Motor neuron (in vitro differentiated cells): ENCODE measurements at regions not wholly inside any gene's neighbourhood (a gene's known extent, or its start where the extent isn't known, plus 50 kb on each side); places are given as distances from the start of the nearest gene placed in this dataset.
A peak's percentile ranks its signal among the peaks of the same experiment; 100 is the strongest.
"Not testable (repeated sequence)": the region's sequence is repeated elsewhere in the genome, so short reads cannot be mapped to it uniquely, and the experiment has no call there.

Source experiments
- ATAC-seq, 8 experiments: fragments of 200-7000 bp; cut with Tn5 transposase; replicated peaks in 6 of 8; 2 replicates each; pipeline ENCODE4 v1.8.0; 2021; ENCODE audit warnings: mild to moderate bottlenecking in 8 of 8, moderate library complexity in 8 of 8
- H3K27ac ChIP-seq, 2 donors: fragments of 250-450 bp; sonication (Bioruptor Pico); 2 replicates each; pipeline ENCODE4 v1.9.0; 2021; ENCODE audit warnings: antibody characterized with exemption in 2 of 2, mild to moderate bottlenecking in 2 of 2, moderate library complexity in 1 of 2
- H3K4me1 ChIP-seq, 2 donors: fragments of 250-450 bp; sonication (Bioruptor Pico); replicated peaks in 1 of 2; 2 replicates each; pipeline ENCODE4 v1.6.1; 2021; ENCODE audit warnings: antibody characterized with exemption in 2 of 2, mild to moderate bottlenecking in 2 of 2, moderate library complexity in 1 of 2
- H3K4me3 ChIP-seq, 5 donors: fragments of 250-450 bp; sonication (Bioruptor Pico); 2 replicates each; pipeline ENCODE4 v1.9.0; 2021; ENCODE audit warnings: antibody characterized with exemption in 5 of 5, mild to moderate bottlenecking in 5 of 5, moderate library complexity in 4 of 5
- WGBS, 10 experiments: fragments of 450-650 bp; shearing (Covaris generic); methylation state at CpG; one replicate each; pipeline ENCODE4 v1.0.0; 2022; 5-methylcytosine and 5-hydroxymethylcytosine counted together
- in situ Hi-C, 9 experiments: fragments of 400-800 bp; cut with MboI; loops; one replicate each; pipeline ENCODE4 v1.15.0; 2021; ENCODE audit warnings: low sequenced_read_pairs in 9 of 9, low pct_unique_long_range_greater_than_20kb in 2 of 9; ENCODE audit not compliant: unreplicated experiment in 9 of 9

DNA sequence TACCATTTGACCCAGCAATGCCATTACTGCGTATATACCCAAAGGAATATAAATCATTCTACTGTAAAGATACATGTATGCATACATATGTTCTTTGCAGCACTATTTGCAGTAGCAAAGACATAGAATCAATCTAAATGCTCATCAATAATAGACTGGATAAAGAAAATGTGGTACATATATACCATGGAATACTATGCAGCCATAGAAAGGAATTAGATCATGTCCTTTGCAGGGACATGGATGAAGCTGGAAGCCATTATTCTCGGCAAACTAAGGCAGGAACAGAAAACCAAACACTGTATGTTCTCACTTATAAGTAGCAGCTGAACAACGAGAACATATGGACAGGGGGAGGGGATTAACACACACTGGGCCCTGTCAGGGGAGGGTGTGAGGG, 54.8 kb upstream of the ZNF30 start:
- H3K27ac ChIP-seq, in situ Hi-C loops, H3K4me1 ChIP-seq, ATAC-seq, H3K4me3 ChIP-seq: not testable (repeated sequence)
- 0 to 100% (median 50%) methylated on average over 1 to 3 of the region's 3 CpGs; no CpG with 5 or more reads in 3 of the 10 experiments for WGBS, 10 experiments

DNA sequence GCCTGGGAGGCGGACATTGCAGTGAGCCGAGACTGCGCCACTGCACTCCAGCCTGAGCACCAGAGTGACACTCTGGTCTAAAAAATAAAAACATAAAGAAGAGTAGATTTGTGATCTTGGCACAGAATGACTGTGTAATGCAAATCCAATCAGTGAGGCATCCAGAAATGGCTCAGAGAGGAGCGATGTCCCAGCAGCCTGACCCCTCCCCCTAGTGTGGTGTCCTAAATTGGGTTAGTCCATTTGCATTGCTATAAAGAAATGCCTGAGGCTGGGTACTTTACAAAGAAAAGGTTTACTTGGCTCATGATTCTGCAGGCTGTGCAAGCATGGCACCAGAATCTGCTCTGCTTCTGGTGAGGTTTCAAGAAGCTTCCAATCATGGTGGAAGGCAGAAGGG, 59.1 kb upstream of the ZNF30 start:
- H3K4me1 ChIP-seq: no peaks in the 10 kb centered on the region
- no peak overlapping the region for H3K27ac ChIP-seq
- peak in 2 of 8 experiments; percentile 42 to 50 for ATAC-seq
- in situ Hi-C loops: no loop called here
- WGBS, 10 experiments: 20 to 100% (median 84%) methylated on average over 1 to 4 of the region's 4 CpGs; no CpG with 5 or more reads in 2 of the 10 experiments
- H3K4me3 ChIP-seq: no peak overlapping the region

DNA sequence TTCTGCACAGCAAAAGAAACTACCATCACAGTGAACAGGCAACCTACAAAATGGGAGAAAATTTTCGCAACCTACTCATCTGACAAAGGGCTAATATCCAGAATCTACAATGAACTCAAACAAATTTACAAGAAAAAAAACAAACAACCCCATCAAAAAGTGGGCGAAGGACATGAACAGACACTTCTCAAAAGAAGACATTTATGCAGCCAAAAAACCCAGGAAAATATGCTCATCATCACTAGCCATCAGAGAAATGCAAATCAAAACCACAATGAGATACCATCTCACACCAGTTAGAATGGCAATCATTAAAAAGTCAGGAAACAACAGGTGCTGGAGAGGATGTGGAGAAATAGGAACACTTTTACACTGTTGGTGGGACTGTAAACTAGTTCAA, 61.5 kb upstream of the ZNF30 start:
- H3K4me1 ChIP-seq, in situ Hi-C loops, H3K27ac ChIP-seq, H3K4me3 ChIP-seq, ATAC-seq: not testable (repeated sequence)
- no CpG with 5 or more reads among the region's 2 CpGs for WGBS, 10 experiments

DNA sequence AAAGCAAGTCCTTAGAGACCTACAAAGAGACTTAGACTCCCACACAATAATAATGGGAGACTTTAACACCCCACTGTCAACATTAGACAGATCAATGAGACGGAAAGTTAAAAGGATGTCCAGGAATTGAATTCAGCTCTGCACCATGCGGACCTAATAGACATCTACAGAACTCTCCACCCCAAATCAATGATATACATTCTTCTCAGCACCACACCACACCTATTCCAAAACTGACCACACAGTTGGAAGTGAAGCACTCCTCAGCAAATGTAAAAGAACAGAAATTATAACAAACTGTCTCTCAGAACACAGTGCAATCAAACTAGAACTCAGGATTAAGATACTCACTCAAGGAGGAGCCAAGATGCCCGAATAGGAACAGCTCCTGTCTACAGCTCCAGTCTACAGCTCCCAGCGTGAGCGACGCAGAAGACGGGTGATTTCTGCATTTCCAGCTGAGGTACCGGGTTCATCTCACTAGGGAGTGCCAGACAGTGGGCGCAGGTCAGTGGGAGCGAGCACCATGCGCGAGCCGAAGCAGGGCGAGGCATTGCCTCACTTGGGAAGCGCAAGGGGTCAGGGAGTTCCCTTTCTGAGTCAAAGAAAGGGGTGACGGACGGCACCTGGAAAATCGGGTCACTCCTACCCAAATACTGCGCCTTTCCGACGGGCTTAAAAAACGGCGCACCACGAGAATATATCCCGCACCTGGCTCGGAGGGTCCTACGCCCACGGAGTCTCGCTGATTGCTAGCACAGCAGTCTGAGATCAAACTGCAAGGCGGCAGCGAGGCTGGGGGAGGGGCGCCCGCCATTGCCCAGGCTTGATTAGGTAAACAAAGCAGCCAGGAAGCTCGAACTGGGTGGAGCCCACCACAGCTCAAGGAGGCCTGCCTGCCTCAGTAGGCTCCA, 66.6 kb upstream of the ZNF30 start:
- peak in 3 of 8 experiments; percentile 20 to 75 (median 57) for ATAC-seq

DNA sequence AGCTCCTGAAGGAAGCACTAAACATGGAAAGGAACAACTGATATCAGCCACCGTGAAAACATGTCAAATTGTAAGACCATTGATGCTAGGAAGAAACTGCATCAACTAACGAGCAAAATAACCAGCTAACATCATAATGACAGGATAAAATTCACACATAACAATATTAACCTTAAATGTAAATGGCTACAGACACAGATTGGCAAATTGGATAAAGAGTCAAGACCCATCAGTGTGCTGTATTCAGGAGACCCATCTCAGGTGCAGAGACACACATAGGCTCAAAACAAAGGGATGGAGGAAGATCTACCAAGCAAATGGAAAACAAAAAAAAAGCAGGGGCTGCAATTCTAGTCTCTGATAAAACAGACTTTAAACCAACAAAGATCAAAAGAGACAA, 67.4 kb upstream of the ZNF30 start:
- H3K4me3 ChIP-seq, in situ Hi-C loops, H3K4me1 ChIP-seq, ATAC-seq, H3K27ac ChIP-seq: not testable (repeated sequence)
- WGBS, 10 experiments: 10 to 100% (median 90%) methylated on average over 1 to 2 of the region's 2 CpGs; no CpG with 5 or more reads in 6 of the 10 experiments

More for the DNA sequence above, 66.6 kb upstream of the ZNF30 start:
- H3K27ac ChIP-seq, in situ Hi-C loops, H3K4me1 ChIP-seq: not testable (repeated sequence)
- 27 to 40% methylated on average over 2 to 3 of the region's 34 CpGs; no CpG with 5 or more reads in 8 of the 10 experiments for WGBS, 10 experiments
- H3K4me3 ChIP-seq: peak overlapping the region; percentile 11 to 37 (median 24)

DNA sequence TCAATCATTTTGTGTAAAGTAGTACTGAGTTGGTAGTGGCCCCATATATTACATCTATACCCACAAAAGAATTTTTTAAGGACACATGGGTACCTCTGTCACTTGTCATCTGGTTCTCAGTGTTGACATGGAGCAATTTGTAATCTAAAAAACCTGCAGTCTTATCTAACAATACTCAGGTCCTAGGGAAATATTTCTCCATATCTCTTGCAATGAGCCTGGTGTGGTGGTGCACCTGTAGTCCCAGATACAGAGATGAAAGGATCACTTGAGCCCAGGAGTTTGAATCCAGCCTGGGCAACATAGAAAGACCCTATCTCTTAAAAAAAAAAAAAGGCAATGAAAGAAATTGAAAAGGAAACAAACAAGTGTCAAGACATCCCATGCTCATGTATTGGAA, 70.7 kb upstream of the ZNF30 start:
- ATAC-seq: no peak
- in situ Hi-C loops: no loop called here
- no peak overlapping the region for H3K4me3 ChIP-seq
- H3K4me1 ChIP-seq: no peaks in the 10 kb centered on the region
- H3K27ac ChIP-seq: no peak overlapping the region

DNA sequence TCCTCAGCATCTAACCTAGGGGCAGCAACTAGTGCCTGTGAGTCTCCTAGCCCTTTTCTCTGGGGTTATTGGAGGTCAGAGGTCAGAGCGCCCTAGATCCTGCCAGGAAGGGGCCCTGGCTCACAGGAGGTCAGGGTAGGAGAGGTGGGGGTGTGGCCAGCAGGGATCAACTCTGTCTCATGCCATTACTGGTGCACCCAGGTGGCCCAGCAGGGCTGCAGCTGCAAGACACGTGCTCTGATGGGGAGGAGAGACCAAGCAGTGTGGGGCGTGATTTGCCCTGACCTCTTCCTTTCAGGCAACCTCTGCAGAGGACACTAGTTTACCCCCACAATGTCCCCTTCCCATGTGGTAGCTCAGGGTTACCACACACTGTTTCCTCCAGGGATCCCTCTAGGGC, 73.3 kb upstream of the ZNF30 start:
- Histone ChIP-seq H3K4me3 (no peak overlapping the region), H3K27ac (no peak overlapping the region), H3K4me1 (no peaks in the 10 kb centered on the region)
- ATAC-seq: no peak
- 6 to 83% (median 48%) methylated on average over 1 to 2 of the region's 3 CpGs; no CpG with 5 or more reads in 5 of the 10 experiments for WGBS, 10 experiments
- in situ Hi-C loops: no loop called here

DNA sequence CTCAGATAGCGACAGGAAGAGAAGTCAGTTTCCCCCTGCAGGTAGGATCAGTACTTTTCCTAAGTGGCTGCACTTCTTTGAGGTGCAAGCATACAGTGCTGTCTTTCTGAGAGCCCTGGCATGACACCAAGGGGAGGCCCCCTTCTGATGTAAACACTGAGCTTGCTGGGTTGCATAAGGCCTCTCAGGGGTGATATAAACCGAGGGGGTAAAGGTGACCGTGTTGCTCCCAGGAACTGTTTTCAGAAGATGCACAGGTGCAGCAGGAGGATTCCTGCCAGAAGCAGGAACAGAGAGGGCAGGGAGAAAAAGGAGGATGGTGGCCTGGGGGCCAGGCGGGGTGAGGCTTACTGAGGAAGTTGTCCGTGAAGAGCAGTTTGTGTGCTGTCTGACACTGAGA, 74.0 kb upstream of the ZNF30 start:
- in situ Hi-C loops: no loop called here
- H3K27ac ChIP-seq: no peak overlapping the region
- H3K4me3 ChIP-seq: no peak overlapping the region
- 0 to 83% (median 42%) methylated on average over 1 to 5 of the region's 5 CpGs; no CpG with 5 or more reads in 4 of the 10 experiments for WGBS, 10 experiments
- no peaks in the 10 kb centered on the region for H3K4me1 ChIP-seq
- no peak for ATAC-seq

DNA sequence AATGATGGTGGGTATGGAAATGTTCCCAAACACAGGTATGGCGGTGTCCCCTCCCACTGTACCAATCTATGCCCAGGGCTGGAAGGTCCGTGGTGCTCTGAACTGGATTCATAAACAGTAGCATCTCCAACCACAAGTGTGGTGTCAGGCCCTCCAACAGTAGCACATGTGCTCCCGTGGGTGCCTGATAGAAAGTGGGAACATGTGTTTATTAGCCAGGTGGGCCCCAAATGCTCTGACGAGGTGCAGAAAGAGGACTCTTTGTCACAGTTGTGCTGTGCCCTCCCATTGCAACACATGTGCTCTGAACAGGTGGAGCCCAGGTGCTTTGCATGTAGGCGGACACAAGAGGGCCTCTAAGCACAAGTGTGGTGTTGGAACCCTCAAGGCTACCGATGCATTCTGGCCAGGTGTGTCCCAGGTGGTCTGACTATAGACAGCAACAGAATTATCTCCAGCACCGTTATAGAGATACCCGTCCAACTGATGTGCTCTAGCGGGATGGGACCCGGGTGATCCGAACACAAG, 75.4 kb upstream of the ZNF30 start:
- WGBS, 10 experiments: 30 to 90% (median 68%) methylated on average over 1 to 7 of the region's 11 CpGs; no CpG with 5 or more reads in 4 of the 10 experiments

DNA sequence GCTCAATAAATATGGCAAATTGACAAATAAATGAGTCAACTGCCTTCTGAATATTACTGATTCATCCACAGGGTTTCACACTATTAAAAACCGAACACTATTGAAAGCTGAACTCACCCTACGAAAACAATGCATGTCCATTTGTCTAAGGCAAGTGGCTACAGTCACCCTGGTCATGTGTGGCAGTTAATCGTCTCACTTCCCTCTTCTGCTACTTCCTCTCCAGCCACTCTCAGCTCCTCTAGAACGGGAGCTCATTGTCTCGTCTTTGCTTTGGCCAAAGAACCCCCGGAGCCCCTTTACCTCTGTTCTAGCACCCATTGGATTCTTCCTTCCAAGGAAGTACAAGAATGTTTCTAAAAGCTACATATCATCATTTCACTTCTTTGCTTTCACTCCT, 74.4 kb upstream of the ZNF599 start:
- in situ Hi-C loops: no loop called here
- Histone ChIP-seq H3K4me1 (no peaks in the 10 kb centered on the region), H3K4me3 (no peak overlapping the region), H3K27ac (no peak overlapping the region)
- no peak for ATAC-seq
- WGBS, 10 experiments: 0 to 100% (median 77%) methylated on average over 1 to 6 of the region's 6 CpGs

More for the DNA sequence above, 75.4 kb upstream of the ZNF30 start:
- Histone ChIP-seq H3K4me3 (no peak overlapping the region), H3K27ac (no peak overlapping the region), H3K4me1 (no peaks in the 10 kb centered on the region)
- in situ Hi-C loops: no loop called here
- ATAC-seq: no peak

DNA sequence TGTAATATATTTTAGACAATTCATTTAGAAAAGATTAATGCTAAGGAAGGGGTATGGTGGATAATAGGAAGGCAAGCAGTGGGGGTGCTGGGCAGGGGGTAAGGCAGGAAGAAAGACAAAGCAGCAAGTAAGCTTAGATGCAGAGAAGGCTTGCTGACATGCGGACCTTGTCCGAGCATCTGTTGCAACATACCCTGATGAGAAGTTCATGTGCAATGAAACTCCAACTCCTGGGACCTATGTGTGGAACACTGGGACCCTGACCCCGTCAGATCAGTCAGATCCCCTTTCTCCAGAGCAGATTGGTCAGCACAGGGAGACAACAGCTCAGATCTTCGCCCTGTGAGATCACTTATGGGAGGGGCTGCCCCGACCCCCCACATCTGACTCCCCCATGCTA, 71.3 kb upstream of the ZNF599 start:
- ATAC-seq: no peak

DNA sequence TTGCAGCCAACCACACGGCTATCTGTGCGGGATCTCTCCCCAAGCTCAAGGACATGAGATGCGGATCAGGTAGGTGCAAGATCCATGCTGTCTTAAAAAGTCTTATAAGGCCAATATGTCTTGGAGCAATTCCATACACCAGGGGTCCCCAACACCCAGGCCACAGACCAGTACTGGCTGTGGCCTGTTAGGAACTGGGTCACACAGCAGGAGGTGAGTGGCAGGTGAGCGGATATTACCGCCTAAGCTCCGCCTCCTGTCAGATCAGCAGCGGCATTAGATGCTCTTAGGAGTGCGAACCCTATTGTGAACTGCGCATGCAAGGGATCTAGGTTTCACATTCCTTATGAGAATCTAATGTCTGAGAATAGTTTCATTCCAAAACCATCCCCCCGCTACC, 68.8 kb upstream of the ZNF599 start:
- no peak for ATAC-seq
- Histone ChIP-seq H3K4me3 (no peak overlapping the region), H3K4me1 (no peaks in the 10 kb centered on the region), H3K27ac (no peak overlapping the region)
- WGBS, 10 experiments: 75 to 100% (median 83%) methylated on average over 2 to 8 of the region's 10 CpGs; no CpG with 5 or more reads in 1 of the 10 experiments
- in situ Hi-C loops: no loop called here

More for the DNA sequence above, 71.3 kb upstream of the ZNF599 start:
- H3K4me1 ChIP-seq: no peaks in the 10 kb centered on the region
- in situ Hi-C loops: no loop called here
- no peak overlapping the region for H3K27ac ChIP-seq
- no peak overlapping the region for H3K4me3 ChIP-seq
- 60 to 100% methylated on average over 1 of the region's 5 CpGs; no CpG with 5 or more reads in 8 of the 10 experiments for WGBS, 10 experiments

DNA sequence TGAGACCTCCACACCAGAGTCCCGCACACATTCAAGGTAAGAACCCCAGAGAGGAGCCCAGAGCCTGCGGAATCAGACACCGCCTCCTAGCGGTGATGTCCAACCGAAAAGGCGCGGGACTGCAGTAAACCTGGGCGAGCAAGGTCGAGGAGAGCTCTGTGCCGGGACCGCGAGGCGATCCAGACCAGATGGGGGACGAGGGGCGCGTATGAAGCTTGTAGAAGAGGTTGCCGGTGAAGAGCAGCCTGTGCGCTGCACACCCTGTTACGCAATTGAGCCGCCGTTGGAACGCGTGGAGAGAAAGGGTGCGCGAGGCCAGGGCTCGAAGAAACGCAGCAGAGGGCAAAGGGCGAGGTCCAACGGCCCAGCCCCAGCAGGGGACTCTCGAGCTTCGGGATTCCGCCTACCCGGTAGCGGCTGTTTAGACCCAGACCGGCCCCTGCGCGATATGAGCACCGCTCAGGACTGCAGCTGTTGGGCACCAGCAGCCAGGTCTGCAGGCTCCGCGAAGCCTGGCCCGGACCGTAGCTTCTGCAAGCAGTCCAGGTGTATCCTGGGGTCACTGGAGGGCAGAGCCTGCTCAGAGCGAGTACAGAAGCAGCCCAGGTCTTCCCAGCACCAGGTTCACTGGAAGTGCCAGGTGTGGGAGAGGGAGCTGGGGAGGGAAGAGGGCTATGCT, 65.9 kb upstream of the ZNF599 start:
- in situ Hi-C loops: no loop called here
- ATAC-seq: peak in 4 of 8 experiments; percentile 8 to 22 (median 14)
- Histone ChIP-seq H3K4me3 (no peak overlapping the region), H3K4me1 (no peaks in the 10 kb centered on the region), H3K27ac (no peak overlapping the region)
- WGBS, 10 experiments: 0 to 100% (median 50%) methylated on average over 1 to 22 of the region's 43 CpGs; no CpG with 5 or more reads in 4 of the 10 experiments
